ENCODE measurements at regions not wholly inside any gene's neighbourhood (a gene's known extent, or its start where the extent isn't known, plus 50 kb on each side); places are given as distances from the start of the nearest gene placed in this dataset.

GRCh38 chr16:65446427-65446826 lies 324.6 kb upstream of the CDH11 start:
- no peaks in the 10 kb centered on the region for H3K36me3 ChIP-seq
- no peak overlapping the region for H3K27ac ChIP-seq
- H3K4me1 ChIP-seq = no peaks in the 10 kb centered on the region
- no peak for DNase-seq (ENCODE audit: low spot score in 2 of 2)
- H3K4me3 ChIP-seq = no peak overlapping the region
- no peak for TF ChIP-seq CTCF (IDR thresholded peaks at IDR 0.05)
- no peak for TF ChIP-seq POLR2AphosphoS5 (IDR thresholded peaks at IDR 0.05)
- TF ChIP-seq EP300 (IDR thresholded peaks at IDR 0.05) = no peak
- TF ChIP-seq POLR2A (IDR thresholded peaks at IDR 0.05) = no peak
- 53% methylated on average over 2 of the region's 2 CpGs for WGBS
- peaks cover 4% of the 10 kb centered on the region for H3K9me3 ChIP-seq
- H3K27me3 ChIP-seq = no peaks in the 10 kb centered on the region

GRCh38 chr16:65445313-65446260 lies 323.7 kb upstream of the CDH11 start:
- H3K4me3 ChIP-seq = no peak overlapping the region
- TF ChIP-seq POLR2AphosphoS5 (IDR thresholded peaks at IDR 0.05) (no peak), POLR2A (IDR thresholded peaks at IDR 0.05) (no peak), EP300 (IDR thresholded peaks at IDR 0.05) (no peak), CTCF (IDR thresholded peaks at IDR 0.05) (no peak)
- DNase-seq (ENCODE audit: low spot score in 2 of 2) = no peak
- H3K36me3 ChIP-seq = no peaks in the 10 kb centered on the region
- WGBS = 35% methylated on average over 1 of the region's 1 CpG
- peaks cover 4% of the 10 kb centered on the region for H3K9me3 ChIP-seq
- no peak overlapping the region for H3K27ac ChIP-seq
- no peaks in the 10 kb centered on the region for H3K27me3 ChIP-seq
- no peaks in the 10 kb centered on the region for H3K4me1 ChIP-seq

GRCh38 chr16:65441501-65441900 lies 319.6 kb upstream of the CDH11 start:
- no peak for DNase-seq (ENCODE audit: low spot score in 2 of 2)
- Histone ChIP-seq H3K27ac (no peak overlapping the region), H3K36me3 (no peaks in the 10 kb centered on the region), H3K9me3 (no peaks in the 10 kb centered on the region), H3K4me3 (no peak overlapping the region), H3K4me1 (no peaks in the 10 kb centered on the region), H3K27me3 (no peaks in the 10 kb centered on the region)
- WGBS = 72% methylated on average over 2 of the region's 2 CpGs
- TF ChIP-seq POLR2AphosphoS5 (IDR thresholded peaks at IDR 0.05) = no peak
- no peak for TF ChIP-seq CTCF (IDR thresholded peaks at IDR 0.05)
- TF ChIP-seq POLR2A (IDR thresholded peaks at IDR 0.05) = no peak

- Histone ChIP-seq H3K4me3 (no peak overlapping the region), H3K36me3 (no peaks in the 10 kb centered on the region), H3K27me3 (no peaks in the 10 kb centered on the region), H3K27ac (no peak overlapping the region), H3K9me3 (no peaks in the 10 kb centered on the region), H3K4me1 (no peaks in the 10 kb centered on the region)
- no peak for DNase-seq (ENCODE audit: low spot score in 2 of 2)
- 61% methylated on average over 10 of the region's 10 CpGs for WGBS
- TF ChIP-seq CTCF (IDR thresholded peaks at IDR 0.05) (no peak), POLR2A (IDR thresholded peaks at IDR 0.05) (no peak), EP300 (IDR thresholded peaks at IDR 0.05) (no peak), POLR2AphosphoS5 (IDR thresholded peaks at IDR 0.05) (no peak)
These were observed 307.8 kb upstream of the CDH11 start for GRCh38 chr16:65429504-65430181.

- H3K27ac ChIP-seq = no peak overlapping the region
- no peak for TF ChIP-seq POLR2AphosphoS5 (IDR thresholded peaks at IDR 0.05)
- H3K4me1 ChIP-seq = no peaks in the 10 kb centered on the region
- 88% methylated on average over 1 of the region's 1 CpG for WGBS
- H3K4me3 ChIP-seq = no peak overlapping the region
- no peak for DNase-seq (ENCODE audit: low spot score in 2 of 2)
- H3K9me3 ChIP-seq = no peaks in the 10 kb centered on the region
- H3K36me3 ChIP-seq = no peaks in the 10 kb centered on the region
- H3K27me3 ChIP-seq = no peaks in the 10 kb centered on the region
These were observed 304.6 kb upstream of the CDH11 start for GRCh38 chr16:65426484-65426883.

All from suprapubic skin (tissue), 4 donors.